Activated CD4-positive, alpha-beta T cell treated with anti-CD3 and anti-CD28 coated beads, Interleukin-2, amount 50 U/mL, for 48 hours (primary cell): ENCODE measurements at regions not wholly inside any gene's neighbourhood (a gene's known extent, or its start where the extent isn't known, plus 50 kb on each side); places are given as distances from the start of the nearest gene placed in this dataset.
"Not testable (repeated sequence)": the region's sequence is repeated elsewhere in the genome, so short reads cannot be mapped to it uniquely, and the experiment has no call there.

Source experiments
- DNase-seq, 2 experiments: peaks; one replicate each; pipeline ENCODE4 v3.0.0-alpha.2; 2020

DNA sequence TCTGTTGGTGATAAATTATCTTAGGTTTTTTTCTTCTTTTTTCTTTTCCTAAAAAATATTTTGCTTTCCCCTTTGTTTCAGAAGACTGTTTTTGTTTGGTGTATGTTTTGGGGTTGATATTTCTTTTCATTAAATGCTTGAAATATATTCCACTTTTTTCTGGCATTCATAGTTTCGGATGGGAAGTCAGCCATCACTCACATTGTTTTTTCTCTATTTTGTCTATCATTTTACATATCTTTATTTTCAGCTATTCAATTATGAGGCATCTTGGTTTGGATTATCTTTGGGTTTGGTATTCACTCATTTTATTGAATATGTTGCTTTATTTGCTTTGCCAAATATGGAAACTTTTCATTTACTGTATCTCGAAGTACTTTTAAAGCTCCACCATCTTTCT is 600.5 kb upstream of the EYS start:
- no peak for DNase-seq

- no peak for DNase-seq
These were observed 584.9 kb upstream of the EYS start for GRCh38 chr6:66291905-66292304.

DNA sequence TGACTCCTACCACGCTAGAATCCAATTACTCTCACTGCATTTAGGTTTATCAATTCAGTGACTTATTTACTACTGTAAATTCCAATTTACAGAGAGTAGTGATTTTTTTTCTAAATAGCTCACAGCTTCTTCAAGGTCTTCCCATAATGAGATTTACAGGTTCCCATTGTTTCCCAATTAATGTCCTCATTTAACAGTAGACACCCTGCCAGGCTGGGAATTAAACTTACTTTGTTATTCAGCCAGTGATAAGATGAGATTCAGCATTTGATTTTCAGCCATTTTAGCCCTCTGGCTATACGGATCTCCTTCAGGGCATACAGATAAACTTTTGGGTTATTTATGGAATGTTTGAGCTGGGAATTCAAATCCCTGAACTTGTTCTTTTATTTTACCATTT is 582.9 kb upstream of the EYS start:
- DNase-seq: no peak

GRCh38 chr6:66278115-66278514 is 571.1 kb upstream of the EYS start:
- no peak for DNase-seq

DNA sequence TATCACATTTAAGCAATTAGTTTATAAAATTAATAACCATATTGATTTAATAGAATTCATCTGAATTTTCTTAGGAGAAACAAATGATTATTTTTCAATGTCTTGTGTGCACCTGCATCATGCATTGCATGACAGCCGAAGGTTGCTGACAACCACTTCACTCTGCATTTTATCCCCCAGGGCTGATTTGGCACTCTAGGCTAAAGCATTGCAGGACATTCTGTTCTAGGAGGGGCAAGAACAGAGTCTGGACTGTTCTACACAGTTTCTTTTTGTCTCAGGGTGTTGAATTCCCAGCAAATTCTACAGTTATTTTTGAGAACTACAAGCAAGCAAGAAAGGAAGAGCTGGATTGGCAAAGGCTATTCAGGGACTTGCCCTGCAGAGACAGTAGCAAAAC is 570.4 kb upstream of the EYS start:
- DNase-seq: no peak

DNA sequence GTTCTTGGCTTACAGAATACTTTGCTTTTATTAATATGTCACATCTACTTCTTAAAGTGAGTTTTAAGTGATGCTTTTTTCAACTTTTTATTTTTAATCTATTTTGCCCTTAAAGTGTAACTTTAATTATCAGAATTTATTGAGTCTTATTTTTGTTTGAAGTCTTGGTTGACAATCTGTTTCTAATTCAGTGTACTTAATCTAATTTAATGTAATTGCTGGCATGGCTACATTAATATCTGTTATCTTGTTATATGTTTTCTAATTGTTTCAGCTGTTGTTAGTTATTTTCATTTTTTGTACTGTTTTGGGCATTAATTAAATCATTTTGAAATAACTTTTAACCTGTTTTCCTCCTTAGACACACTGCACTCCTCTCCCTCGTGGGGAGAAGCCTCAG is 558.7 kb upstream of the EYS start:
- DNase-seq: no peak

GRCh38 chr6:66264376-66264775 is 557.4 kb upstream of the EYS start:
- no peak for DNase-seq

DNA sequence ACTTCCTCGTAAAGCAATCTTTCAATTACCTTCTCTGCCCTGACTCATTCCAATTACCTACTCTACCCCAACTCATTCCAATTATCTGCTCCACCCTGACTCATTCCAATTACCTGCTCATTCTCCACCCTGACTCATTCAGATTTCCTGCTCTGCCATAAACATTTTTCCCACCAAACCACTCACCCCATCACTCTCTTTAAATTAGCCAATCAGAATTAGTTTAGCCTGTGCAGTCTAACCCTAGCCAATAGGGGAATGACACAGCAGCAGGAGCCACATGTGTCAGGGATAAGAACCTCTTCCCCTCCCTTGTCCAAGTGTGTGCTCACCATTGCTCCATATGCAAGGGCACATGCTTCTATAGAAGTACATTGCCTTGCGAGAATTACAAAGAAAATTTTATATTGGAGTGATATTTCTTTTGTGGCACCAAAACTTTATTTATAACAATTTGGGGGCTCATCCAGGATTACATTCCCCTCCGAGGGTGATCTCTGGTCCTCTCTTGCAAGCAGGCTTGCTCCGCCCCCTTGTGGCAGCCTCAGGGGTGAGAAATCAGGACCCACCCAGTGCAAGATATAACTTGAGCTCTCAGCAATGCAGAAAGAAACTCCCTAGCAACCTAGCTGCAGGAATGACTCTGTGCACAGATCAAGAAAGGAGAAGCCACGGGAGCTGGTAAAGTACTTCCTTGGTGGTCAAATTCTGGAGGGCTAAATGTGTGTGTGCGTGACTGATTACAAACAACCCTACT is 551.9 kb upstream of the EYS start:
- not testable (repeated sequence) for DNase-seq

GRCh38 chr6:66245231-66245630 is 538.2 kb upstream of the EYS start:
- no peak for DNase-seq

DNA sequence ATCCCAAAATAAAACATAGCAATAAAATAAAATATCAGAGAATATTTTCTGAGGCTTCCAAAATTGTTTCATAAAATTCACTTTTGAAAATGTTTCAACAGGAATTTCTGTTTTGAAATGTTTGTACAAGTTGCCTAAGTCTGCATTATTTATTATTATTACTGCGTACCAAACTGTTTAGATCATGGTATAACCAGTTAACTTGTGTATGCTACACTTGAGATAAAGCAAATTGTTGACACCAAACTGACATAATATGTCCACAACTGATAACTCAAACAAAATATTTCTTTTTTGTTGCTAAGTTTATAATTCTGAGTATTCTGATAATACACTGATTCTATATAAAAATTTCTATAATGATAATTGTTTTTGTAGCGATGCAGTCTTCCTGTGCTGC is 531.8 kb upstream of the EYS start:
- no peak for DNase-seq

GRCh38 chr6:66232890-66233289 is 525.9 kb upstream of the EYS start:
- no peak for DNase-seq

DNA sequence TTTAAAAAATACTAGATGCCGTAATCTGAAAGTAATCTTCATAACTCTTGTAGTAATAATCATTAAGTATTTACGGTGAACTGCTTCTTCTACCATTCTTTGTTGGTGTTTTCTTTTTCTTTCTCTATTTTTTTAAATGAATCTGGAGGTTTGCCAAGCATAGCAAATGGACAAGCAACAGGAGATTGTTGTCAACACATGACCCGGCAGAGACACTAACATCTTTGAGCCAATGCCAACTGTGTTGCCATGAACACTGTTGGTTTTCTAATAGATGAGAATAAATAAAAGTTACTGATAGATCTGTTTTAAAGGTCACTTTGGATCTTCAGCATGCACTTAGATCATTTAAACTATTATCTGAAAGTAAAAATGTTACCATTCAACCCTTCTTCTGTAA is 523.6 kb upstream of the EYS start:
- no peak for DNase-seq

DNA sequence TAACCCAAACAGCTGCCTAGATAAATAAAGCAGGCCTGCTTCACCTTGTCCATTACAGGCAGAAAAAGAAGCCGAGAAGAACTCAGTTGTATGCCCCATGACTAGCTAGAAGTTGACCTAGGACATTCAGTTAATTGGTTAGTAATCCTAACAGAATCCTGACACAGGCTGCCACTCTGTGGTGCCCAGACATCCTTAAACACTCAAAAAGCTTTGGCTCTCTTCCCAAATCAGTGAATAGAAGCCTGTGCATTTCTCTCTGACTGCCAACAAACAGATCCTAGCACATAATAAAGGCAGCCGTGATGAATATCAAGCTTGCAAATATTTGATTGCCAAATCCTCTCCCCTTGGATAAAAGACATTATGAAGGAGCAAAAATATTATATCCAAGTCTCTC is 519.1 kb upstream of the EYS start:
- DNase-seq: no peak

GRCh38 chr6:66210964-66211363 is 503.9 kb upstream of the EYS start:
- no peak for DNase-seq

- no peak for DNase-seq
These were observed 493.4 kb upstream of the EYS start for GRCh38 chr6:66200390-66200789.

GRCh38 chr6:66199171-66199570 is 492.1 kb upstream of the EYS start:
- no peak for DNase-seq

GRCh38 chr6:66198062-66198624 is 491.1 kb upstream of the EYS start:
- DNase-seq: no peak

GRCh38 chr6:66190858-66191257 is 483.8 kb upstream of the EYS start:
- no peak for DNase-seq

DNA sequence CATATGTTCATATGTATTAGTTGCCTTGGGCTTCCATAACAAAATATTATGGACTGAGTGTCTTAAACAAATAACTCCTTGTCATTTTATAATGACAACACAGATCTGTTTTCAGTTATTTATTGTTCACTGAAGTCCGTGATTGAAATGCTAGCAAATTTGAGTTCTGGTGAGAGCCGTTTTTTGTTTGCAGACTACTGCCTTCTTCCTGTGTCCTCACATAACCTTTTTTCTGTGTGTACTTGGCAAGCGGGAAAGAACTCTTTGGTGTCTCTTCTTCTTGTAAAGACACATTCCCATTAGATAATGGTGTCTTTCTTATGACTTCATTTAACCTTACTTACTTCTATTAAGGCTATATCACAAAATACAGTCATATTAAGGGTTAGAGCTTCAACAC is 482.9 kb upstream of the EYS start:
- no peak for DNase-seq

- DNase-seq: no peak
These were observed 479.7 kb upstream of the EYS start for GRCh38 chr6:66186756-66187155.

DNA sequence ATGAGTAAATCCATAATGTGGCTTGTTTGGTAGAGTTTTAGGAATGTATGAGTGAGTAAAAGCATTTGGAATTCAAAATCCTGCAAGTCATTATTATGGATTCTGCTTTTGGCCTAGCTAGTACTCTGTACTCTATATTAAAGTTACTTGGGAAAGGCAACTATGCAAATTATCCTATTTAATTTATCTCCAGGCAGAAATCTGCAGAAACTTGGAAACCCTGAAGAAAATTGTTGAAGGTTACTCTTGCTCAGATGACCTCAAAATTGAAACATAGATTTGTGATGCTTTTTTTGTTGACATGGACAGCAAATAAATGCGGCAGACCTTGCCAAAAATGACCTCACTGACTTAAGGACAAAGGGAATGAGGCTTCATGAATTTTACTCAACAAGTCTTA is 477.1 kb upstream of the EYS start:
- DNase-seq: no peak

- DNase-seq: no peak
These were observed 472.3 kb upstream of the EYS start for GRCh38 chr6:66179361-66179760.

GRCh38 chr6:66173587-66173986 is 466.6 kb upstream of the EYS start:
- no peak for DNase-seq

GRCh38 chr6:66166713-66167112 is 459.7 kb upstream of the EYS start:
- DNase-seq: not testable (repeated sequence)

DNA sequence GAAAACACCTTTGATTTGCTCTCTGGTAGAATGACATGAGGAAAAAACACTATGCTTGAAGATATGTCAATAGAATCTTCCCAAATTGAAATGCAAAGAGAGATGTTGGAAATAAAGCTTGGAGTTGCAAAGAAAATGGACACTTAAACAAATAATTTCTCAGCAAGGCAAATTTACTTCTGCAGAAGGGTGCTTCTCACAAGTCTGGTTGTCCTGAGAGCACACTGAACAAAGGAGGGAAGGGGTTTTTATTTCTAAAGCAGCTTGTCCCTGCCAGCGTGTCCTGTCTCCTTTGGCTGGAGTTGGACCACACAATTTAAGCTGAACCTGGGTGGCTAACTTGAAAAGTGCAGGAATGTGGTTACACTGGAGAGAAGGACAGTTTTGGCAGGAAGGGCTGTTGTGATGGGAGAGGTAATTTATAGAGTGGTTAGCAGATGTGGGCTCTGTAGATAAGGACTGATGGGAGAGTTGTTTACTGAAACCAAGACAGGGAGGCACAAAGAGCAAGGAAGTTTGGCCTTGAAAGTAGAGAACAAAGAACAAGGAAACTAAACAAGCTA is 454.6 kb upstream of the EYS start:
- no peak for DNase-seq
